GM18907 (cell line): ENCODE measurements at regions not wholly inside any gene's neighbourhood (a gene's known extent, or its start where the extent isn't known, plus 50 kb on each side); places are given as distances from the start of the nearest gene placed in this dataset.

Experiments
- ATAC-seq: cut with Tn5 transposase; IDR thresholded peaks from one replicate; pipeline ENCODE4 v1.9.1; 2021; ENCODE audit warnings: mild to moderate bottlenecking, moderate library complexity; ENCODE audit not compliant: unreplicated experiment

GRCh38 chr3:25073423-25073822 is 354.6 kb upstream of the RARB start:
- ATAC-seq, result no peak

- no peak for ATAC-seq
Observed at GRCh38 chr3:25074149-25074548, 353.9 kb upstream of the RARB start.

DNA sequence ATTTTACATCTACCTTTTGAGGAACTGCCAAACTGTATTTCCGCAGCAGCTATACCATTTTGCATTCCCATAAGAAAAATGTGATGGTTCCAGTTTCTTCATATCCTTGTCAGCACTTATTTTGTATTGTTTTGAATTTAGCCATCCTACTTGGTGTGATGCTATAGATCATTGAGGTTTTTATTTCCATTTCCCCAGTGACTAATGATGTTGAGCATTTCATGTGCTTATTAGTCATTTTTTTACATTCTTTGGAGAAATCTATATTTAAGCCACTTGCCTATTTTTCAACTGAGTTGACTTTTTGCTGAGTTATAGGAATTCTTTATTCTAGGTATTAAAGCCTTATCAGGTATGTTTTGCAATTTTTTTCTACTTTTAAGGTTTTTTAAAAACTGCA is 347.6 kb upstream of the RARB start:
- no peak for ATAC-seq

- no peak for ATAC-seq
Observed at GRCh38 chr3:25084016-25084415, 344.0 kb upstream of the RARB start.

GRCh38 chr3:25086721-25087120 is 341.3 kb upstream of the RARB start:
- no peak for ATAC-seq

DNA sequence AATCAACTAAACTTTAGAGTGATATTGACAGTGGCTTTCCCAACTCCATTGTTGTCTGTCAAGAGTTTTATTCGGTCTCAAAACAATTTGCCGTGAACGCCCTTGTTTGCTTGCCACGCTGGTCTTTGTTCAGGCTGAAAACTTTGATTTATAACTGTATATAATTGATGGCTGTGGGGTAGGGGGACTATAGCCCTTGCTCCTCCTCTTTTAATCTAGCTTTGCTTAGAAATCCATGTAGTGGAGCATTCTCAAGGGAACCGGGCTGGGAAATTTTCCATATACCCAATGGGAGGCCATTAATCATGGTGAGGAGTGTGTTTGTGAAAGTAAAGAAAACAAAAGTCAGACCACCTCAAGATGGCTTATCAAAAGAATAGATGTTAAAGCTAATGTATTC is 339.8 kb upstream of the RARB start:
- ATAC-seq, result no peak

DNA sequence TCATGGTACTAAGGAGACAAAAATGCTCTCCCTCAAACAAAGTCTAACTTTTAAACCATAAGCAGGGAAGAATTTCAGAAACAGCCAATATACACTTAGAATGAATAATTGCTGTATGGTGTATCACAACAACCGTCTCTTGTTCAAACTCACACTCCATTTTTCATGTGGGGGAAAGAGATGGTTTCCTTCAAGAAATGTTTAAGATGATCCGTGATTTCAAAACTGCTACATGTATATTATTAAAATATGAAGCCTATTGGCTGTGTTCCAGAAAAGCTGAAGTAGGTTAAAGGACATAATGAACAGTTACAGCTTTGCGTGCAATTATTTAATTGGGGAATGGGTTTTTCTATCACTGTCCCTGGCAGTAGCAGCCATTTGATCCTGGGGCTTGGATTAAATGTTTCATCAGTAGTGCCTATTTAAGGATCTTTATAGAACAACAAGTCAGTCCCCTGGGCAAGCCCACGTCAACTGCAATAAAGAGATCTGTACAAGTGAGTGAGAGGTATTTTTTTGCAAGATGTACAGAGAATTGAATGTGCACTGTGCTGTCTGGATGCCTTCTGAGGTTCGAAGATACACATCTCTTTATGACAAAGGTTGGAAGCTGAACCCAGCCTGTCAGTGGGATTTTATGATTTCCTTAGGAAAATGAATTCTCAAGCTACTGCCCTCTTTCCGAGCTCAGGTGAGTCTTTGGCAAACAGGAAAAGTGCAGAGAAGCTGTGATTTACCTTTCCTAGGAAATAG is 337.2 kb upstream of the RARB start:
- ATAC-seq, result no peak

DNA sequence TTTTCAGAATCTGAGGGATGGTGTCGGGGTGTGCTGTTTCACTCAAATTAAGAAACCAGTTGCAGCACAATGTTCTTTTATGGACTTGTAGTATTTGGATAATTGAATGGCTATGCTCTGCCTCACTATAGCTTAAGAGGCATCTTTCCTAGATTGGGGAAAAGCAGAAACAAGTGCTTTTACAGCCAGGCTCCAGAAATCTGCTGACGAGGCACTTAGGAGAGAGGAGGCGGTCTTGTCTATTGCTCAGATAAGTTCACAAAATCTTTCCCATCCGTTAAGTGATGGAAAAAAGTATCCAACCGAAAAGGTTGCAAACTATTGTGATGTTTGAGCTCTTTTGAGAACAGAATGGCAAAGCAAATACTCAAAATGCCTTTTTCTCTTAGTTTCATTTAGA is 336.1 kb upstream of the RARB start:
- no peak for ATAC-seq

- no peak for ATAC-seq
Observed at GRCh38 chr3:25094932-25095685, 333.0 kb upstream of the RARB start.

DNA sequence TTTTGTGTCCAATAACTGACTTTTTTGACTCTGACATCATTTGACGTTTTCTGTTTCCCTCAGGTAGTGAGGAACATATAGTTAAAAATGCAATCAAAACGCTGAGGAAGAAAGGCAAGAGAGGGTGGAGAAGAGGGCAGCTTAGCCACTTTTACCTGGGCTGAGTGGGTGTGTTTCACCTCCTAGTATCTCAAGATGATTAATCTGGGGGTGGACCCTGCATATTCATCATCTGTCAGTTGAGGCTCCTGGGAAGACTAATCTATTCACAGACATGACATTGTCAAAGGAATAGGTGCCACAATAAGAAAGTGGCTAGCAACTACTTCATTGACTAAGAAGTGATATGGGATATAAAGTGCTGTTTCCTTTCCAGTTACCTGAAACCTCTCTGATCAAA is 331.5 kb upstream of the RARB start:
- ATAC-seq, result no peak

DNA sequence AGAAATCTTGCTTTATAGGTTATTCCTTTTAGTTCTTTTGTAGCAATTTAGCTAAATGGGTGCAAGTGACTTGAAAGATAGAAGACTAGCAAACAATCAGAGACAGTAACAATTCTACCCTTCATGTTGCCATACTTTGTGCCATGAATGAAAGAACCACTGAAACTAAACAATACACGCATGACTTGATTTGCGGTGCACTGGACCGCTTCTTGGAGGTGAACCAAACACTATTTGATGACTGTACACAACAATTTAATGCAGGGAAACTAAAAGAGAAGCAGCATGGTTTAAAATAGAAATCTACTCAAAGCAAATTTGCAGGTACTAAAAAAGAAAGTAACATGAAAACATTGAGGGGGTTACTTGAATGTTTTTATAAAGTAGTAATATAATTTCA is 331.0 kb upstream of the RARB start:
- ATAC-seq, result no peak

- ATAC-seq, result no peak
Observed at GRCh38 chr3:25099666-25100065, 328.4 kb upstream of the RARB start.

DNA sequence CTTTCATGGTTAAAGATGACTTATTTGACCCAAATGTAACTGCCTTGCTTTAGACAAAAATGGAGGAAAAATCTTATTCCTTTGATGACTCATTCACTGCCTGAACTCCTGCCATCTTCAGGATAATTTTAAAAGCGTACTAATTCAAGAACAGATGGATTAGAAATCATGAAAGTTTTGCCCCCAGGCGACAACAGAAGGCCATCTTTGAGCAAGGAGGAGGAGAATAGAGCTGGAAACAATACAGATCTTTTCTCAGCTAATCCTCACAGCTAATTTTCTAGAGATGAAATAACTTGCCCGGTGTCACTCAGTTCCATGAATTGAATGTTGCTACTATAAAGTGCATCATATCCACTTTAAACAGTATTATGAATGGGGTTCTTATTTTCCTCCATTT is 324.7 kb upstream of the RARB start:
- ATAC-seq, result no peak

- ATAC-seq, result no peak
Observed at GRCh38 chr3:25107918-25108617, 320.0 kb upstream of the RARB start.

GRCh38 chr3:25110642-25111041 is 317.4 kb upstream of the RARB start:
- no peak for ATAC-seq

GRCh38 chr3:25113891-25114290 is 314.2 kb upstream of the RARB start:
- ATAC-seq, result no peak

DNA sequence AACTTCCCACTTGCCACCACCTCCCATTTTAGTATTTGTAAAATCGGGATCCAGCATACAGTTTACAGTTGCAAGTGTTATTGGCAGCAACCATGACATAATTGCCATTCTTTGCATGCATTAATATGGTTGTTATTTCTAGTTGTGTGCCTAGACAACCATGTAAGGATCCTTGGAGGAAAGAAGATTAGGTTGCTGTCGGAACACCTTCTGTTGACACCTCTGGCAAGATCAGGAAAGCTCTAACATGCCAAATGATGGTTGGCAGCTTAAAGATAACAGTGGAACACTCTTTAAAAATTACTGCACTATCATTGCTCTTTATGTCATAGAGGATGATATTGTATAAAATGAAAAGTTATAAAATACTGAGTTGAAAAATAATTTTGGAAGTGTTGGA is 313.5 kb upstream of the RARB start:
- no peak for ATAC-seq

DNA sequence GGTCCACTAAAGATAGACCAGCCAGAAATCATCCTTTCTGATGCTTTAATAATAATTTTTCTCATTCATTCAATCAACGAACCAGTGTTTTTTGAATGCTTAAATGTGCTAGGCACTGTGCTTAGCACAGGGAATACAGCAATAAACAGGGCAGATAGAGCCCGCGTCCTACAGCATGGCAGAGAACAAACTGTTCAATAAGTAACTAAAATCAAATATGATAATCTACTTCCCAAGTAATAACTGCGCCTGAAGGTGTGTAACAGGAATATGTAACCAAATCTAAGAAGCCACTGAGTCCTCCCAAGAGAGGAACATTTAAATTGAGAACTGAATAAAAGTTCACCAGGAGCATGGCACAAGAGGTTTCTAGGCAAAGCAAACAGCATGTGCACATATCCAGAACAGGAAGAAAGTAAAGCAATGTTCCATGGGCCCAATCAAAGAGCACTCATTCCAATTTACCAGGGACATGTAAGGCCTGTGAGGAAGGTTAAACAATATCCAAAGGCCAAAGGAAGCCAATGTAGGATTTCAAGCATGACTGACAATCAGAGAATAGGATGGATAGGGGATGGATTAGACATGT is 311.0 kb upstream of the RARB start:
- ATAC-seq, result no peak

DNA sequence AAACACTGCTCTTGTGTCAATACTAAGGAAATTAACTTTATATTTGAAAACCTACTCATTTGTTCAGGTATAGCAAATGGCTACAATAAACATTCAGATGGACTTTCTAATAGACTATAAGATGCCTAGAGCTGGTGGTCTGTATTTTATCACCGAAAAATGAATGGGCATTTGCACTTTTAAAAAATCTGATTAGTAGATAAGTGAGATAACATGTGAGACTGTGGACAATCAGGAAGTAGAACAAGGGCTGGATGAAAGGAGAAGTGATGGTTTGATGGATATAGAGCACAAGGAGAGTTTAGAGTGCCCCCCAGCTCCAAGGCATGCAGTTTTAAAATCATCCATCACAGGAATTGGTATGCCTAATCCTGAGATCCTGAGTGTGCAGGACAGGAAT is 308.4 kb upstream of the RARB start:
- ATAC-seq, result no peak

DNA sequence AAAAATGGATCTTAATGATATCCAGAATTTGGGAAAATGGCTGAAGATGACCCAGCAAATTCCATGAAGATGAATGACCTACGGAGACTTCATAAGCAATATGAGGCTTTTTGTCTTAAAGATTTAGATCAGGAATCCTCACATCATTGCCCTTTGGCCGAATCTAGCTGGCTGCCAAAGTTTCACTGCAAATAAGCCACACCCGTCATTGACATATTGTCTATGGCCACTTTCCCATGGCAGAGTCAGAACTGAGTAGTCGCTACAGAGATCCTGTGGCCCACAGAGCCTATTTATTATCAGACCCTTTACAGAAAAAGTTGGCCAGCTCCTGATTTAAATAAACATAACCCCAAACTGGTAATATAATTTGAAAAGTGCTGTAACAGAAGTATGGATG is 307.4 kb upstream of the RARB start:
- ATAC-seq, result no peak

GRCh38 chr3:25125201-25125600 is 302.9 kb upstream of the RARB start:
- no peak for ATAC-seq

DNA sequence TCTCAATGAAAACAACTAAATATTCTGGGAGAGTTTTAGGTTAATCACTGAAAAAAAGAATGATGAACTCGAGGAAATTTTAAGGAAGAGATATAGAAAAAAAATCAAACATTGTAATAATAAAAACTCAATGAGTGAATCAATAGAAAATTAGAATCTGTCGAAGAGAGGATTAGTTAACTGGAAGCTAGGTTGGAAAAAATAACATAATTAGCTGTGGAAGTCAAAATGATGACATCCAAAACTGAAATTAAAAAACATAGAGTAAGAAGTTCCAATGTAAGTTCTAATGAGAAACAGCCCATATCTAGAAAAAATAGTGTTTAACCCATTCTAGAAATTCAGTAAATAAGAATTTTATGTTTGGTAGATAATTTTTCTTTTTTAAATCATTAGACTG is 299.3 kb upstream of the RARB start:
- ATAC-seq, result no peak
